Right hindlimb (tissue), 1 donor: ENCODE measurements at regions not wholly inside any gene's neighbourhood (a gene's known extent, or its start where the extent isn't known, plus 50 kb on each side); places are given as distances from the start of the nearest gene placed in this dataset.
"Not testable (repeated sequence)": the region's sequence is repeated elsewhere in the genome, so short reads cannot be mapped to it uniquely, and the experiment has no call there.

Experiments used
- DNase-seq: peaks from one replicate; pipeline ENCODE4 v3.0.0-alpha.2; 2018

- DNase-seq: no peak
These were observed 322.9 kb downstream of the BCL11A start for GRCh38 chr2:60230596-60230995.

GRCh38 chr2:60230037-60230436, 323.4 kb downstream of the BCL11A start:
- DNase-seq: no peak

GRCh38 chr2:60226943-60227342, 326.5 kb downstream of the BCL11A start:
- no peak for DNase-seq

GRCh38 chr2:60226191-60226590, 327.3 kb downstream of the BCL11A start:
- no peak for DNase-seq

GRCh38 chr2:60223859-60224258, 329.6 kb downstream of the BCL11A start:
- DNase-seq: no peak

- DNase-seq: no peak
These were observed 332.4 kb downstream of the BCL11A start for GRCh38 chr2:60221098-60221497.

- no peak for DNase-seq
These were observed 333.9 kb downstream of the BCL11A start for GRCh38 chr2:60219536-60219935.

GRCh38 chr2:60216452-60216995, 336.9 kb downstream of the BCL11A start:
- DNase-seq: no peak

GRCh38 chr2:60215386-60215901, 338.0 kb downstream of the BCL11A start:
- no peak for DNase-seq

GRCh38 chr2:60214626-60214875, 338.9 kb downstream of the BCL11A start:
- DNase-seq: no peak

- DNase-seq: no peak
These were observed 339.4 kb downstream of the BCL11A start for GRCh38 chr2:60213865-60214625.

GRCh38 chr2:60212181-60212945, 341.1 kb downstream of the BCL11A start:
- no peak for DNase-seq

- DNase-seq: not testable (repeated sequence)
These were observed 364.4 kb downstream of the BCL11A start for GRCh38 chr2:60189006-60189405.

- DNase-seq: no peak
These were observed 378.2 kb downstream of the BCL11A start for GRCh38 chr2:60175290-60175689.

GRCh38 chr2:60174146-60174545, 379.3 kb downstream of the BCL11A start:
- DNase-seq: no peak

GRCh38 chr2:60172801-60173200, 380.7 kb downstream of the BCL11A start:
- DNase-seq: no peak

GRCh38 chr2:60170272-60170671, 383.2 kb downstream of the BCL11A start:
- no peak for DNase-seq

- no peak for DNase-seq
These were observed 385.2 kb downstream of the BCL11A start for GRCh38 chr2:60168247-60168646.

- DNase-seq: no peak
These were observed 386.4 kb downstream of the BCL11A start for GRCh38 chr2:60167089-60167488.

- DNase-seq: no peak
These were observed 389.8 kb downstream of the BCL11A start for GRCh38 chr2:60163691-60164090.

- DNase-seq: no peak
These were observed 393.9 kb downstream of the BCL11A start for GRCh38 chr2:60159519-60159918.

GRCh38 chr2:60158262-60158661, 395.2 kb downstream of the BCL11A start:
- DNase-seq: no peak

GRCh38 chr2:60157283-60157682, 396.2 kb downstream of the BCL11A start:
- DNase-seq: no peak

- DNase-seq: no peak
These were observed 399.3 kb downstream of the BCL11A start for GRCh38 chr2:60154142-60154541.
